Activated CD8-positive, alpha-beta memory T cell treated with anti-CD3 and anti-CD28 coated beads, Interleukin-2, amount 50 U/mL, for 48 hours (primary cell): ENCODE measurements at regions not wholly inside any gene's neighbourhood (a gene's known extent, or its start where the extent isn't known, plus 50 kb on each side); places are given as distances from the start of the nearest gene placed in this dataset.
"Not testable (repeated sequence)": the region's sequence is repeated elsewhere in the genome, so short reads cannot be mapped to it uniquely, and the experiment has no call there.

Experiments used
- DNase-seq: peaks from one replicate; pipeline ENCODE4 v3.0.0-alpha.2; 2020

- DNase-seq, result not testable (repeated sequence)
Measured at GRCh38 chr5:82532075-82532474, 253.9 kb upstream of the RPS23 start.

GRCh38 chr5:82526540-82526939 lies 248.4 kb upstream of the RPS23 start:
- no peak for DNase-seq

GRCh38 chr5:82525626-82526025 lies 247.5 kb upstream of the RPS23 start:
- no peak for DNase-seq

- DNase-seq, result no peak
Measured at GRCh38 chr5:82523633-82524032, 245.5 kb upstream of the RPS23 start.

GRCh38 chr5:82522897-82523296 lies 244.7 kb upstream of the RPS23 start:
- no peak for DNase-seq

GRCh38 chr5:82521431-82522051 lies 243.4 kb upstream of the RPS23 start:
- no peak for DNase-seq

- no peak for DNase-seq
Measured at GRCh38 chr5:82519558-82519957, 241.4 kb upstream of the RPS23 start.

- DNase-seq, result no peak
Measured at GRCh38 chr5:82517544-82518075, 239.5 kb upstream of the RPS23 start.

GRCh38 chr5:82513738-82514137 lies 235.6 kb upstream of the RPS23 start:
- no peak for DNase-seq

- DNase-seq, result no peak
Measured at GRCh38 chr5:82512025-82512424, 233.9 kb upstream of the RPS23 start.

- DNase-seq, result no peak
Measured at GRCh38 chr5:82511134-82511533, 233.0 kb upstream of the RPS23 start.

- no peak for DNase-seq
Measured at GRCh38 chr5:82509762-82510161, 231.6 kb upstream of the RPS23 start.

- not testable (repeated sequence) for DNase-seq
Measured at GRCh38 chr5:82506390-82506789, 228.2 kb upstream of the RPS23 start.

- no peak for DNase-seq
Measured at GRCh38 chr5:82499725-82500244, 221.6 kb upstream of the RPS23 start.

GRCh38 chr5:82497242-82497641 lies 219.1 kb upstream of the RPS23 start:
- no peak for DNase-seq

GRCh38 chr5:82494942-82495341 lies 216.8 kb upstream of the RPS23 start:
- DNase-seq, result no peak

- DNase-seq, result no peak
Measured at GRCh38 chr5:82493221-82493620, 215.1 kb upstream of the RPS23 start.

- no peak for DNase-seq
Measured at GRCh38 chr5:82491397-82491796, 213.2 kb upstream of the RPS23 start.

- DNase-seq, result no peak
Measured at GRCh38 chr5:82489683-82490082, 211.5 kb upstream of the RPS23 start.

- no peak for DNase-seq
Measured at GRCh38 chr5:82487131-82487530, 209.0 kb upstream of the RPS23 start.

GRCh38 chr5:82480331-82480730 lies 202.2 kb upstream of the RPS23 start:
- no peak for DNase-seq

- no peak for DNase-seq
Measured at GRCh38 chr5:82476155-82476554, 198.0 kb upstream of the RPS23 start.

GRCh38 chr5:82473262-82473661 lies 195.1 kb upstream of the RPS23 start:
- DNase-seq, result no peak

GRCh38 chr5:82470185-82470994 lies 192.2 kb upstream of the RPS23 start:
- no peak for DNase-seq
